ENCODE measurements at regions not wholly inside any gene's neighbourhood (a gene's known extent, or its start where the extent isn't known, plus 50 kb on each side); places are given as distances from the start of the nearest gene placed in this dataset.

DNA sequence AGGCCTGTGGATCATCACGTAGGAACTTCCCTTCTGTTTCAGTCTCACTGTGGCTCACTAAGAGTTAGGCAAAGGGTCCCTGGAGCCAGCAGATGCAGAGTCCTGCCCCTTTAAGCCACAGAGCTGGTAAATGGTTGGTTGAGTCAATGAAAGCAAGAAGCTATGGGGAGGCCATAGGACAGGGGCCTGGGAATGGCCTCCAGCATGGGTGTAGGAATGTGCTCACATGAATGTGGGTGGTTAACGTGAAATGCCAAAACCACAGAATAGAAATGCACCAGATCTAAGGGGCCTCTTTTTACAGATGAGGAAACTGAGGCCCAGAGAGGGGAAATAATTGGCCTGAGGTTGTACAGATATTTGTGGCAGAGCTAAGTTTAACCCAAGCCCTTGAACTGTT lies 150.3 kb downstream of the TLE3 start:
- TF ChIP-seq, protein P1, sequence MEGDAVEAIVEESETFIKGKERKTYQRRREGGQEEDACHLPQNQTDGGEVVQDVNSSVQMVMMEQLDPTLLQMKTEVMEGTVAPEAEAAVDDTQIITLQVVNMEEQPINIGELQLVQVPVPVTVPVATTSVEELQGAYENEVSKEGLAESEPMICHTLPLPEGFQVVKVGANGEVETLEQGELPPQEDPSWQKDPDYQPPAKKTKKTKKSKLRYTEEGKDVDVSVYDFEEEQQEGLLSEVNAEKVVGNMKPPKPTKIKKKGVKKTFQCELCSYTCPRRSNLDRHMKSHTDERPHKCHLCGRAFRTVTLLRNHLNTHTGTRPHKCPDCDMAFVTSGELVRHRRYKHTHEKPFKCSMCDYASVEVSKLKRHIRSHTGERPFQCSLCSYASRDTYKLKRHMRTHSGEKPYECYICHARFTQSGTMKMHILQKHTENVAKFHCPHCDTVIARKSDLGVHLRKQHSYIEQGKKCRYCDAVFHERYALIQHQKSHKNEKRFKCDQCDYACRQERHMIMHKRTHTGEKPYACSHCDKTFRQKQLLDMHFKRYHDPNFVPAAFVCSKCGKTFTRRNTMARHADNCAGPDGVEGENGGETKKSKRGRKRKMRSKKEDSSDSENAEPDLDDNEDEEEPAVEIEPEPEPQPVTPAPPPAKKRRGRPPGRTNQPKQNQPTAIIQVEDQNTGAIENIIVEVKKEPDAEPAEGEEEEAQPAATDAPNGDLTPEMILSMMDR (optimal IDR thresholded peaks at IDR 0.05 in 1 of 3, IDR thresholded peaks at IDR 0.05 in 1 of 3, conservative IDR thresholded peaks at IDR 0.05 in 1 of 3; ENCODE audit: extremely low read depth in 1 of 3, insufficient read depth in 2 of 3, low read length in 3 of 3): no peak
- no peak for TF ChIP-seq EZH2 (IDR thresholded peaks at IDR 0.05; ENCODE audit: low read length)

Data from keratinocyte (primary cell).